ENCODE measurements at regions not wholly inside any gene's neighbourhood (a gene's known extent, or its start where the extent isn't known, plus 50 kb on each side); places are given as distances from the start of the nearest gene placed in this dataset.

GRCh38 chr19:32101206-32101605 is 244.2 kb upstream of the ZNF507 start:
- ATAC-seq (ENCODE audit: insufficient read depth, low FRiP score): no peak
- no peaks in the 10 kb centered on the region for H3K27me3 ChIP-seq (ENCODE audit: control insufficient read depth in 3 of 3, insufficient read depth in 3 of 3, low read length in 2 of 3)
- no peak overlapping the region for H3K4me3 ChIP-seq
- 75 to 82% methylated on average over 1 of the region's 1 CpG for WGBS, 2 donors
- H3K9ac ChIP-seq (ENCODE audit: insufficient read depth in 1 of 2, low read length in 2 of 2): no peak overlapping the region
- peaks cover 0 to 4% (median 0%) of the 10 kb centered on the region in 4 donors for H3K9me3 ChIP-seq (ENCODE audit: control insufficient read depth in 4 of 4, insufficient read depth in 3 of 4, low read length in 3 of 4)
- H3K4me1 ChIP-seq (ENCODE audit: control insufficient read depth in 5 of 5, insufficient read depth in 5 of 5, low read length in 5 of 5): peaks cover 0 to 32% (median 5%) of the 10 kb centered on the region in 5 donors
- H3K27ac ChIP-seq (ENCODE audit: low read depth in 1 of 2, low read length in 1 of 2): no peak overlapping the region
- H3K36me3 ChIP-seq (ENCODE audit: control insufficient read depth in 4 of 4, insufficient read depth in 4 of 4, low read length in 4 of 4): no peaks in the 10 kb centered on the region
- TF ChIP-seq, protein P1, sequence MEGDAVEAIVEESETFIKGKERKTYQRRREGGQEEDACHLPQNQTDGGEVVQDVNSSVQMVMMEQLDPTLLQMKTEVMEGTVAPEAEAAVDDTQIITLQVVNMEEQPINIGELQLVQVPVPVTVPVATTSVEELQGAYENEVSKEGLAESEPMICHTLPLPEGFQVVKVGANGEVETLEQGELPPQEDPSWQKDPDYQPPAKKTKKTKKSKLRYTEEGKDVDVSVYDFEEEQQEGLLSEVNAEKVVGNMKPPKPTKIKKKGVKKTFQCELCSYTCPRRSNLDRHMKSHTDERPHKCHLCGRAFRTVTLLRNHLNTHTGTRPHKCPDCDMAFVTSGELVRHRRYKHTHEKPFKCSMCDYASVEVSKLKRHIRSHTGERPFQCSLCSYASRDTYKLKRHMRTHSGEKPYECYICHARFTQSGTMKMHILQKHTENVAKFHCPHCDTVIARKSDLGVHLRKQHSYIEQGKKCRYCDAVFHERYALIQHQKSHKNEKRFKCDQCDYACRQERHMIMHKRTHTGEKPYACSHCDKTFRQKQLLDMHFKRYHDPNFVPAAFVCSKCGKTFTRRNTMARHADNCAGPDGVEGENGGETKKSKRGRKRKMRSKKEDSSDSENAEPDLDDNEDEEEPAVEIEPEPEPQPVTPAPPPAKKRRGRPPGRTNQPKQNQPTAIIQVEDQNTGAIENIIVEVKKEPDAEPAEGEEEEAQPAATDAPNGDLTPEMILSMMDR (IDR thresholded peaks at IDR 0.05; ENCODE audit: control extremely low read depth, extremely low read depth): no peak
- DNase-seq: no peak

GRCh38 chr19:32103541-32103940 is 241.9 kb upstream of the ZNF507 start:
- Histone ChIP-seq H3K9ac (ENCODE audit: insufficient read depth in 1 of 2, low read length in 2 of 2) (no peak overlapping the region), H3K4me3 (no peak overlapping the region), H3K9me3 (ENCODE audit: control insufficient read depth in 4 of 4, insufficient read depth in 3 of 4, low read length in 3 of 4) (peaks cover 0 to 4% (median 0%) of the 10 kb centered on the region in 4 donors), H3K27ac (ENCODE audit: low read depth in 1 of 2, low read length in 1 of 2) (no peak overlapping the region), H3K4me1 (ENCODE audit: control insufficient read depth in 5 of 5, insufficient read depth in 5 of 5, low read length in 5 of 5) (peaks cover 0 to 24% (median 2%) of the 10 kb centered on the region in 5 donors), H3K27me3 (ENCODE audit: control insufficient read depth in 3 of 3, insufficient read depth in 3 of 3, low read length in 2 of 3) (no peaks in the 10 kb centered on the region), H3K36me3 (ENCODE audit: control insufficient read depth in 4 of 4, insufficient read depth in 4 of 4, low read length in 4 of 4) (no peaks in the 10 kb centered on the region)
- no peak for ATAC-seq (ENCODE audit: insufficient read depth, low FRiP score)
- TF ChIP-seq, protein P1 (IDR thresholded peaks at IDR 0.05; ENCODE audit: control extremely low read depth, extremely low read depth): no peak
- 74 to 93% methylated on average over 11 of the region's 11 CpGs for WGBS, 2 donors
- no peak for DNase-seq

DNA sequence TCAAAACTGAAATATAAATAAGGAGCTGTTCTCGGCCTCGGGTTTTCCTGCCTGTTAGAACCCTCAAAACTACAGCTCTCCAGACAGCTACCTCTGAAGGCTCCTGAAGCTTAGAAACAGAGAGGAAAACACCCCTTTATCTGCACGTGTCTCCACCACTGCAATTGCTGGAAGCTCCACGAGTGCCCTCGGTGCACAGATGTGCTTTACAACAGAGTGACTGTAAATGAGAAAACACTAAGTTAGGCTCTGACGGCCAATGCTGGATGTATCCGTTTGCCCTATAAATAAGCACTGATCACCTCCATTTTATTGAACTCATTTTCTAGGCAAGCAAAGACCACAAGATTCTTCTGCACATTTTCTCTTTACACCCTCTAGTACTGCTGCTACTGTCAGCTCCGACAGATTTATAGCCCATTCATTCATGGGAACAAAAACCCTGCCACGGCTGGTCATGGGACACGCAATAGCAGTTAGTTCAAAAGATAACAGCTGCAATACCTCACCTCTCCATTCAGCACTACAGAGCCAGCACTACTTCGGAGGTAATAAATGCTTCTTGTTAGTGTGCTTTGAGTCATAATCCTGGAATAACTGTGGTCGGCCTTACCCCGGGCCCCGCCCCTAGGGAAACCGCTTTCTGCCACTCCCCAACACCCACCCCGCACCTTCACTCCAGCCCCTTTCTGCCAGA is 241.1 kb upstream of the ZNF507 start:
- no peaks in the 10 kb centered on the region for H3K36me3 ChIP-seq (ENCODE audit: control insufficient read depth in 4 of 4, insufficient read depth in 4 of 4, low read length in 4 of 4)
- TF ChIP-seq, protein P1 (IDR thresholded peaks at IDR 0.05; ENCODE audit: control extremely low read depth, extremely low read depth): no peak
- WGBS, 2 donors: 12 to 21% methylated on average over 16 of the region's 16 CpGs
- DNase-seq: peak; percentile 22 to 72 (median 51)
- no peak overlapping the region for H3K27ac ChIP-seq (ENCODE audit: low read depth in 1 of 2, low read length in 1 of 2)
- H3K9ac ChIP-seq (ENCODE audit: insufficient read depth in 1 of 2, low read length in 2 of 2): no peak overlapping the region
- no peaks in the 10 kb centered on the region for H3K27me3 ChIP-seq (ENCODE audit: control insufficient read depth in 3 of 3, insufficient read depth in 3 of 3, low read length in 2 of 3)
- H3K9me3 ChIP-seq (ENCODE audit: control insufficient read depth in 4 of 4, insufficient read depth in 3 of 4, low read length in 3 of 4): peaks cover 0 to 4% (median 0%) of the 10 kb centered on the region in 4 donors
- H3K4me3 ChIP-seq: no peak overlapping the region
- ATAC-seq (ENCODE audit: insufficient read depth, low FRiP score): no peak
- H3K4me1 ChIP-seq (ENCODE audit: control insufficient read depth in 5 of 5, insufficient read depth in 5 of 5, low read length in 5 of 5): peaks cover 0 to 18% (median 2%) of the 10 kb centered on the region in 5 donors

Measured in lung (tissue), 11 donors.